ENCODE measurements at regions not wholly inside any gene's neighbourhood (a gene's known extent, or its start where the extent isn't known, plus 50 kb on each side); places are given as distances from the start of the nearest gene placed in this dataset.

- no peak for TF ChIP-seq POLR2A (IDR thresholded peaks at IDR 0.05)
- TF ChIP-seq, protein P1, sequence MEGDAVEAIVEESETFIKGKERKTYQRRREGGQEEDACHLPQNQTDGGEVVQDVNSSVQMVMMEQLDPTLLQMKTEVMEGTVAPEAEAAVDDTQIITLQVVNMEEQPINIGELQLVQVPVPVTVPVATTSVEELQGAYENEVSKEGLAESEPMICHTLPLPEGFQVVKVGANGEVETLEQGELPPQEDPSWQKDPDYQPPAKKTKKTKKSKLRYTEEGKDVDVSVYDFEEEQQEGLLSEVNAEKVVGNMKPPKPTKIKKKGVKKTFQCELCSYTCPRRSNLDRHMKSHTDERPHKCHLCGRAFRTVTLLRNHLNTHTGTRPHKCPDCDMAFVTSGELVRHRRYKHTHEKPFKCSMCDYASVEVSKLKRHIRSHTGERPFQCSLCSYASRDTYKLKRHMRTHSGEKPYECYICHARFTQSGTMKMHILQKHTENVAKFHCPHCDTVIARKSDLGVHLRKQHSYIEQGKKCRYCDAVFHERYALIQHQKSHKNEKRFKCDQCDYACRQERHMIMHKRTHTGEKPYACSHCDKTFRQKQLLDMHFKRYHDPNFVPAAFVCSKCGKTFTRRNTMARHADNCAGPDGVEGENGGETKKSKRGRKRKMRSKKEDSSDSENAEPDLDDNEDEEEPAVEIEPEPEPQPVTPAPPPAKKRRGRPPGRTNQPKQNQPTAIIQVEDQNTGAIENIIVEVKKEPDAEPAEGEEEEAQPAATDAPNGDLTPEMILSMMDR (IDR thresholded peaks at IDR 0.05), result no peak
- Histone ChIP-seq H3K4me1 (replicated peaks in 1 of 2) (no peaks in the 10 kb centered on the region), H3K4me3 (no peak overlapping the region), H3K9me3 (replicated peaks in 1 of 3) (no peaks in the 10 kb centered on the region), H3K27me3 (no peaks in the 10 kb centered on the region), H3K27ac (no peak overlapping the region), H3K36me3 (replicated peaks in 1 of 2) (no peaks in the 10 kb centered on the region)
- no peak for DNase-seq
- 61 to 68% (median 63%) methylated on average over 4 of the region's 4 CpGs for WGBS, 4 donors
- intact Hi-C loops (cut with DNase I), result no loop called here
Measured at GRCh38 chr15:25611603-25612002, 172.8 kb upstream of the UBE3A start.

DNA sequence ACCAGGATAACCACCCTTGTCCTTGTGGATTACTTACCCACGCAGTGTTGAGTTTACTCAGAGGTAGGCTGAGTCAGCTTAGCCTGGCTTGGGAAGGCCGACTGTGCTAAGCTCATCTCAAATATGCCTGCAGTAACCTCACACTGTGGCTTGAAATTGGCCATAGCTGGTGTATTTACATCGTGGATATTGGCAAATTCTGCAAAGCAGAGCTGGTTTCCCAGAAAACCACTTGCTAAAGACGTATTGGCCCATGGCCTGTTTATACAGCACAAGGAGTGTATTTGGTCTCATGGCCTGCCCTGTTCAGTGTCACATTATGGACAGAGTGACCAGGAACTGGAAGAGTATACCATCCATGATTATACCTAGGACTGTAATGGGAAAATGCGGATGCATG, 170.5 kb upstream of the UBE3A start:
- WGBS, 4 donors, result 83 to 91% (median 87%) methylated on average over 5 of the region's 5 CpGs
- Histone ChIP-seq H3K27me3 (no peaks in the 10 kb centered on the region), H3K4me1 (replicated peaks in 1 of 2) (no peaks in the 10 kb centered on the region), H3K4me3 (no peak overlapping the region), H3K9me3 (replicated peaks in 1 of 3) (no peaks in the 10 kb centered on the region), H3K36me3 (replicated peaks in 1 of 2) (no peaks in the 10 kb centered on the region), H3K27ac (no peak overlapping the region)
- DNase-seq, result no peak
- intact Hi-C loops (cut with DNase I), result no loop called here
- no peak for TF ChIP-seq POLR2A (IDR thresholded peaks at IDR 0.05)
- TF ChIP-seq, protein P1 (IDR thresholded peaks at IDR 0.05), result no peak

GRCh38 chr15:25608926-25609325, 170.1 kb upstream of the UBE3A start:
- no peak overlapping the region for H3K27ac ChIP-seq
- H3K27me3 ChIP-seq, result no peaks in the 10 kb centered on the region
- H3K4me1 ChIP-seq (replicated peaks in 1 of 2), result no peaks in the 10 kb centered on the region
- intact Hi-C loops (cut with DNase I), result no loop called here
- no peaks in the 10 kb centered on the region for H3K9me3 ChIP-seq (replicated peaks in 1 of 3)
- H3K4me3 ChIP-seq, result no peak overlapping the region
- no peak for DNase-seq
- H3K36me3 ChIP-seq (replicated peaks in 1 of 2), result no peaks in the 10 kb centered on the region
- TF ChIP-seq, protein P1 (IDR thresholded peaks at IDR 0.05), result no peak
- TF ChIP-seq POLR2A (IDR thresholded peaks at IDR 0.05), result no peak
- 92 to 100% (median 96%) methylated on average over 1 to 5 of the region's 5 CpGs for WGBS, 4 donors

DNA sequence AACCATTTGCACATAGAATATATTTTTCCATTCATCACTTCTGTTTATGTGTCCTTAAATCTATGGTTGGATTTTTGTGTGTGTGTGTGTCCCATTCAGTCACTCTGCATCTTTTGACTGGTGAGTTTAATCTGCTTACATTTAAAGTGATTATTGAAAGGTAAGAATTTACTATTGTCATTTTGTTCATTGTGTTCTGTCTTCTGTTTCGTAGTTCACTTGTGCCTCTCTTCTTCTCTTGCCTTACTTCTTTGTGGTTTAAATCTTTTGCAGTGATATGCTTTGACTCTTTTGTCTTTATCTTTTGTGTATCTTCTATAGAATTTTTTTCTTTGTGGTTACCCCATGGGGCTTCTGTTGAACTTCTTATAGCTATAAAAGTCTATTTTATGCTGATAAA, 166.3 kb upstream of the UBE3A start:
- Histone ChIP-seq H3K4me1 (replicated peaks in 1 of 2) (no peaks in the 10 kb centered on the region), H3K27ac (no peak overlapping the region), H3K9me3 (replicated peaks in 1 of 3) (no peaks in the 10 kb centered on the region), H3K27me3 (no peaks in the 10 kb centered on the region), H3K4me3 (no peak overlapping the region), H3K36me3 (replicated peaks in 1 of 2) (no peaks in the 10 kb centered on the region)
- 83 to 100% (median 88%) methylated on average over 1 of the region's 1 CpG for WGBS, 4 donors
- intact Hi-C loops (cut with DNase I), result no loop called here
- TF ChIP-seq, protein P1 (IDR thresholded peaks at IDR 0.05), result no peak
- TF ChIP-seq POLR2A (IDR thresholded peaks at IDR 0.05), result no peak
- no peak for DNase-seq
